H9 (cell line): ENCODE measurements at regions not wholly inside any gene's neighbourhood (a gene's known extent, or its start where the extent isn't known, plus 50 kb on each side); places are given as distances from the start of the nearest gene placed in this dataset.

ENCODE experiments used
- DNase-seq: peaks from one replicate; pipeline ENCODE4 v3.0.0-alpha.2; 2017
- H2AFZ ChIP-seq: one replicate; pipeline ENCODE4 v1.6.1; 2013; ENCODE audit warnings: mild to moderate bottlenecking, low read length, control low read depth, moderate library complexity
- H2AK5ac ChIP-seq: 2 replicates; pipeline ENCODE4 v1.6.1; 2013; ENCODE audit warnings: low read length, control low read depth, mixed read lengths; ENCODE audit not compliant: insufficient read length
- H2BK120ac ChIP-seq: one replicate; pipeline ENCODE4 v1.6.1; 2013; ENCODE audit warnings: low read depth, mild to moderate bottlenecking, low read length, control low read depth, inconsistent platforms; ENCODE audit not compliant: poor library complexity, severe bottlenecking
- H2BK12ac ChIP-seq: 2 replicates; pipeline ENCODE4 v1.6.1; 2013; ENCODE audit warnings: low read length, control low read depth, mixed read lengths, low read depth; ENCODE audit not compliant: insufficient read length
- H2BK15ac ChIP-seq: 2 replicates; pipeline ENCODE4 v1.6.1; 2013; ENCODE audit warnings: low read depth, low read length, control low read depth
- H2BK20ac ChIP-seq: one replicate; pipeline ENCODE4 v1.6.1; 2013; ENCODE audit warnings: low read depth, mild to moderate bottlenecking, low read length, control low read depth, inconsistent platforms; ENCODE audit not compliant: poor library complexity, severe bottlenecking
- H2BK5ac ChIP-seq: 2 replicates; pipeline ENCODE4 v1.6.1; 2013; ENCODE audit warnings: low read length, control low read depth, mixed read lengths; ENCODE audit not compliant: insufficient read length
- H3K14ac ChIP-seq: 2 replicates; pipeline ENCODE4 v1.6.1; 2013; ENCODE audit warnings: low read length, control low read depth; ENCODE audit not compliant: insufficient read depth
- H3K18ac ChIP-seq: 2 replicates; pipeline ENCODE4 v1.6.1; 2013; ENCODE audit warnings: low read depth, mild to moderate bottlenecking, mixed read lengths, low read length, control low read depth; ENCODE audit not compliant: insufficient read length
- H3K23ac ChIP-seq: 2 replicates; pipeline ENCODE4 v1.6.1; 2013; ENCODE audit warnings: low read length, control low read depth, mixed read lengths, low read depth; ENCODE audit not compliant: insufficient read length
- H3K23me2 ChIP-seq: 2 replicates; pipeline ENCODE4 v1.6.1; 2013; ENCODE audit warnings: low read depth, mild to moderate bottlenecking, mixed read lengths, low read length, control low read depth; ENCODE audit not compliant: insufficient read length, poor library complexity, severe bottlenecking
- H3K27ac ChIP-seq: 2 replicates; pipeline ENCODE4 v1.5.1; 2013; ENCODE audit warnings: low read length, control low read depth, mixed read lengths, low read depth; ENCODE audit not compliant: insufficient read length
- H3K27me3 ChIP-seq: 2 replicates; pipeline ENCODE4 v1.6.1; 2013; ENCODE audit warnings: low read length, control low read depth, inconsistent platforms; ENCODE audit not compliant: insufficient read depth
- H3K4ac ChIP-seq: 2 replicates; pipeline ENCODE4 v1.6.1; 2013; ENCODE audit warnings: low read depth, mild to moderate bottlenecking, control low read depth, inconsistent platforms, low read length, moderate library complexity
- H3K4me1 ChIP-seq: 2 replicates; pipeline ENCODE4 v1.6.1; 2013; ENCODE audit warnings: low read length, control low read depth, inconsistent platforms; ENCODE audit not compliant: insufficient read depth
- H3K4me2 ChIP-seq: 2 replicates; pipeline ENCODE4 v1.6.1; 2013; ENCODE audit warnings: low read length, control low read depth, mixed read lengths; ENCODE audit not compliant: insufficient read length, insufficient read depth
- H3K56ac ChIP-seq: 2 replicates; pipeline ENCODE4 v1.6.1; 2013; ENCODE audit warnings: low read depth, mild to moderate bottlenecking, mixed read lengths, low read length, control low read depth; ENCODE audit not compliant: insufficient read length
- H3K79me1 ChIP-seq: 2 replicates; pipeline ENCODE4 v1.6.1; 2013; ENCODE audit warnings: low read depth, mild to moderate bottlenecking, moderate library complexity, low read length, control low read depth, inconsistent platforms; ENCODE audit not compliant: insufficient read depth, poor library complexity, severe bottlenecking
- H3K79me2 ChIP-seq: 2 replicates; pipeline ENCODE4 v1.6.1; 2013; ENCODE audit warnings: low read length, control low read depth, inconsistent platforms; ENCODE audit not compliant: insufficient read depth
- H3K9ac ChIP-seq: 2 replicates; pipeline ENCODE4 v1.6.1; 2013; ENCODE audit warnings: low read length, control low read depth, mixed read lengths; ENCODE audit not compliant: insufficient read length; ENCODE audit errors: extremely low read depth
- H3K9me3 ChIP-seq: one replicate; pipeline ENCODE4 v1.6.1; 2013; ENCODE audit warnings: low read depth, low read length, inconsistent platforms; ENCODE audit not compliant: control insufficient read depth
- H3T11ph ChIP-seq: one replicate; pipeline ENCODE4 v1.6.1; 2013; ENCODE audit warnings: mild to moderate bottlenecking, low read length, control low read depth, inconsistent platforms
- H4K20me1 ChIP-seq: one replicate; pipeline ENCODE4 v1.6.1; 2013; ENCODE audit not compliant: control insufficient read depth, insufficient read length, insufficient read depth
- H4K5ac ChIP-seq: 2 replicates; pipeline ENCODE4 v1.6.1; 2013; ENCODE audit warnings: low read depth, mild to moderate bottlenecking, mixed read lengths, low read length, control low read depth; ENCODE audit not compliant: insufficient read length
- H4K8ac ChIP-seq: replicated peaks from 2 replicates; pipeline ENCODE4 v1.6.1; 2013; ENCODE audit warnings: low read length, control low read depth, mixed read lengths, low read depth; ENCODE audit not compliant: insufficient read length
- H4K91ac ChIP-seq: 2 replicates; pipeline ENCODE4 v1.6.1; 2013; ENCODE audit warnings: low read depth, mild to moderate bottlenecking, moderate library complexity, mixed read lengths, low read length, control low read depth; ENCODE audit not compliant: insufficient read length
- H3K27ac Mint-ChIP-seq, 3 experiments: 2 replicates in 2 of 3; 3 replicates in 1 of 3; pipeline ENCODE4 v1.8.0; 2020 to 2021; ENCODE audit warnings: mixed read lengths in 3 of 3, mild to moderate bottlenecking in 1 of 3, moderate library complexity in 1 of 3
- H3K27me3 Mint-ChIP-seq: 2 replicates; pipeline ENCODE4 v1.8.0; 2021; ENCODE audit warnings: low read depth, mild to moderate bottlenecking, moderate library complexity, mixed read lengths
- H3K36me3 Mint-ChIP-seq, 3 experiments: 2 replicates in 2 of 3; 3 replicates in 1 of 3; pipeline ENCODE4 v1.8.0; 2020 to 2021; ENCODE audit warnings: low read depth in 3 of 3, mixed read lengths in 3 of 3; ENCODE audit not compliant: insufficient read depth in 1 of 3
- H3K4me1 Mint-ChIP-seq, 2 experiments: 2 replicates each; pipeline ENCODE4 v1.8.0; 2020; ENCODE audit warnings: mixed read lengths in 2 of 2
- H3K4me3 Mint-ChIP-seq, 2 experiments: 2 replicates in 1 of 2; 3 replicates in 1 of 2; pipeline ENCODE4 v1.8.0; 2020 to 2021; ENCODE audit warnings: mild to moderate bottlenecking in 2 of 2, mixed read lengths in 2 of 2, moderate library complexity in 1 of 2
- H3K9me3 Mint-ChIP-seq, 2 experiments: 2 replicates in 1 of 2; 3 replicates in 1 of 2; pipeline ENCODE4 v1.8.0; 2020; ENCODE audit warnings: mild to moderate bottlenecking in 2 of 2, mixed read lengths in 2 of 2, moderate library complexity in 1 of 2
- WGBS: extraction: QIAGEN DNeasy Blood & Tissue Kit; methylation state at CpG from one replicate; pipeline ENCODE4 v1.1.7; 2013; ENCODE audit warnings: missing lambda C conversion rate, low lambda C conversion rate, mixed read lengths; ENCODE audit not compliant: insufficient read length; ENCODE audit errors: extremely low coverage; 5-methylcytosine and 5-hydroxymethylcytosine counted together
- TF ChIP-seq, protein P1 (sequence below): fragments of 200-600 bp; sonication (generic); conservative IDR thresholded peaks from 3 replicates; pipeline ENCODE4 v1.8.0; 2021; ENCODE audit warnings: antibody characterized with exemption, mild to moderate bottlenecking

DNA sequence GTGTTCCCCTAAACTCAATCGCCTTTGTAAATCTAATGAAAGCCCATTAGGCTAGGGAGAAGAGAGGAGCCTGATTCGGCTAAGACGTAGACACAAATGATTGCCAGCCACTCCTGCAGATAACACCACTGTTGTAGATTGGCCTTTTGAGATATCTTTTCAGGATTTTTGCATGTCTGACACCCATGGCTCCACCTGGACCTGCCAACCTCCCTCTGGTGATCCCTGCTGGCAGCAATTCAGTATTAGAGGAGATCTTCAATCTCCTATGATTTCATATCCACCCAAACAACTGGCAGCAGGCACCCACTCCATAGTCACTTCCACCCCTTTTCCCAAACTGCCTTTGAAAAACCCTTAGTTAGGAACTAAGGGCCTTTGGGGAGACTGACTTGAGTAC, 191.9 kb upstream of the UBL3 start:
- TF ChIP-seq, protein P1, sequence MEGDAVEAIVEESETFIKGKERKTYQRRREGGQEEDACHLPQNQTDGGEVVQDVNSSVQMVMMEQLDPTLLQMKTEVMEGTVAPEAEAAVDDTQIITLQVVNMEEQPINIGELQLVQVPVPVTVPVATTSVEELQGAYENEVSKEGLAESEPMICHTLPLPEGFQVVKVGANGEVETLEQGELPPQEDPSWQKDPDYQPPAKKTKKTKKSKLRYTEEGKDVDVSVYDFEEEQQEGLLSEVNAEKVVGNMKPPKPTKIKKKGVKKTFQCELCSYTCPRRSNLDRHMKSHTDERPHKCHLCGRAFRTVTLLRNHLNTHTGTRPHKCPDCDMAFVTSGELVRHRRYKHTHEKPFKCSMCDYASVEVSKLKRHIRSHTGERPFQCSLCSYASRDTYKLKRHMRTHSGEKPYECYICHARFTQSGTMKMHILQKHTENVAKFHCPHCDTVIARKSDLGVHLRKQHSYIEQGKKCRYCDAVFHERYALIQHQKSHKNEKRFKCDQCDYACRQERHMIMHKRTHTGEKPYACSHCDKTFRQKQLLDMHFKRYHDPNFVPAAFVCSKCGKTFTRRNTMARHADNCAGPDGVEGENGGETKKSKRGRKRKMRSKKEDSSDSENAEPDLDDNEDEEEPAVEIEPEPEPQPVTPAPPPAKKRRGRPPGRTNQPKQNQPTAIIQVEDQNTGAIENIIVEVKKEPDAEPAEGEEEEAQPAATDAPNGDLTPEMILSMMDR, result no peak

More for the DNA sequence above, 191.9 kb upstream of the UBL3 start:
- Histone ChIP-seq H2BK5ac (no peak overlapping the region), H2BK20ac (no peak overlapping the region), H3K79me2 (no peaks in the 10 kb centered on the region), H4K20me1 (no peaks in the 10 kb centered on the region), H3K9ac (no peak overlapping the region), H2BK12ac (no peak overlapping the region), H3K14ac (no peak overlapping the region), H2AK5ac (no peak overlapping the region), H2BK120ac (no peak overlapping the region), H2BK15ac (no peak overlapping the region), H3K18ac (no peak overlapping the region), H3K79me1 (no peaks in the 10 kb centered on the region), H3K23me2 (no peaks in the 10 kb centered on the region), H3K23ac (no peak overlapping the region), H3K27me3 (0 out of 2 replicates have a peak, but pooled peaks cover under 1% of the 10 kb centered on the region), H3K4ac (no peak overlapping the region), H3T11ph (no peak overlapping the region), H4K5ac (no peak overlapping the region), H2AFZ (no peak overlapping the region), H4K91ac (no peak overlapping the region), H3K4me2 (no peak overlapping the region), H3K4me1 (peaks cover 3% of the 10 kb centered on the region; the same call in 1 of the 2 replicates), H3K56ac (no peak overlapping the region), H3K27ac (no peak overlapping the region), H3K9me3 (no peaks in the 10 kb centered on the region), H4K8ac (no peak overlapping the region)
- no peak overlapping the region for H3K4me3 Mint-ChIP-seq
- H3K36me3 Mint-ChIP-seq, result peaks cover 0 to 4% (median 0%) of the 10 kb centered on the region in 3 experiments; a peak in 3 of 7 replicates
- H3K4me1 Mint-ChIP-seq, result peaks cover 33 to 49% of the 10 kb centered on the region in 2 experiments
- no peak overlapping the region for H3K27ac Mint-ChIP-seq
- peaks cover 0 to 2% of the 10 kb centered on the region in 2 experiments; a peak in 2 of 5 replicates for H3K9me3 Mint-ChIP-seq
- no peak for DNase-seq
- H3K27me3 Mint-ChIP-seq, result peaks cover 2% of the 10 kb centered on the region
- WGBS, result no CpG with 5 or more reads among the region's 3 CpGs
